PC-9 (cell line): ENCODE measurements at regions not wholly inside any gene's neighbourhood (a gene's known extent, or its start where the extent isn't known, plus 50 kb on each side); places are given as distances from the start of the nearest gene placed in this dataset.

Experiments used
- CTCF ChIP-seq: fragments of 200-600 bp; sonication (generic); conservative IDR thresholded peaks from 2 replicates; pipeline ENCODE4 v1.6.1; 2017; ENCODE audit warnings: mixed run types, antibody characterized with exemption, mild to moderate bottlenecking, moderate library complexity
- EZH2 ChIP-seq: fragments of 200-600 bp; sonication (generic); IDR thresholded peaks from 2 replicates; pipeline ENCODE4 v1.8.0; 2017; ENCODE audit warnings: antibody characterized with exemption, low read depth

- TF ChIP-seq CTCF (no peak), EZH2 (no peak)
Measured at GRCh38 chr18:24656551-24657443, 196.4 kb downstream of the HRH4 start.
